HAP-1 (cell line): ENCODE measurements at regions not wholly inside any gene's neighbourhood (a gene's known extent, or its start where the extent isn't known, plus 50 kb on each side); places are given as distances from the start of the nearest gene placed in this dataset.
A peak's percentile ranks its signal among the peaks of the same experiment; 100 is the strongest.
"Not testable (repeated sequence)": the region's sequence is repeated elsewhere in the genome, so short reads cannot be mapped to it uniquely, and the experiment has no call there.

Experiments used
- DNase-seq, 2 experiments: peaks; one replicate each; pipeline ENCODE4 v3.0.0-alpha.2; 2016 to 2020; ENCODE audit warnings: low spot score in 2 of 2
- H3K27me3 ChIP-seq: fragments of 250-450 bp; sonication (Bioruptor Pico); 2 replicates; pipeline ENCODE4 v1.5.1; 2020; ENCODE audit warnings: low read depth, mild to moderate bottlenecking, moderate library complexity
- H3K36me3 ChIP-seq: fragments of 250-450 bp; sonication (Bioruptor Pico); replicated peaks from 2 replicates; pipeline ENCODE4 v1.5.1; 2020; ENCODE audit warnings: mild to moderate bottlenecking
- H3K4me1 ChIP-seq: fragments of 250-450 bp; sonication (Bioruptor Pico); 2 replicates; pipeline ENCODE4 v1.5.1; 2020; ENCODE audit warnings: mild to moderate bottlenecking
- H3K4me3 ChIP-seq: fragments of 250-450 bp; sonication (Bioruptor Pico); 2 replicates; pipeline ENCODE4 v1.5.1; 2020; ENCODE audit warnings: mild to moderate bottlenecking, moderate library complexity
- H3K9me3 ChIP-seq: fragments of 250-450 bp; sonication (Bioruptor Pico); 2 replicates; pipeline ENCODE4 v1.5.1; 2020; ENCODE audit warnings: mild to moderate bottlenecking, moderate library complexity
- in situ Hi-C: fragments of 300-500 bp; cut with MboI; formaldehyde crosslinking; loops from 3 replicates; pipeline ENCODE4 v1.14.3; 2020; ENCODE audit warnings: low sequenced_read_pairs, inconsistent platforms, mixed read lengths

GRCh38 chrX:112457788-112458187 lies 221.9 kb downstream of the LHFPL1 start:
- Histone ChIP-seq H3K4me3 (no peak overlapping the region), H3K4me1 (no peaks in the 10 kb centered on the region), H3K9me3 (no peaks in the 10 kb centered on the region), H3K36me3 (no peaks in the 10 kb centered on the region), H3K27me3 (no peaks in the 10 kb centered on the region)
- in situ Hi-C loops = no loop called here
- DNase-seq = no peak

- Histone ChIP-seq H3K9me3 (no peaks in the 10 kb centered on the region), H3K4me3 (no peak overlapping the region), H3K4me1 (no peaks in the 10 kb centered on the region), H3K27me3 (no peaks in the 10 kb centered on the region), H3K36me3 (no peaks in the 10 kb centered on the region)
- no peak for DNase-seq
- in situ Hi-C loops = no loop called here
These were observed 228.9 kb downstream of the LHFPL1 start for GRCh38 chrX:112450810-112451209.

- H3K4me3 ChIP-seq = no peak overlapping the region
- H3K36me3 ChIP-seq = no peaks in the 10 kb centered on the region
- in situ Hi-C loops = no loop called here
- no peaks in the 10 kb centered on the region for H3K9me3 ChIP-seq
- no peaks in the 10 kb centered on the region for H3K4me1 ChIP-seq
- DNase-seq = no peak
- H3K27me3 ChIP-seq = no peaks in the 10 kb centered on the region
These were observed 239.5 kb downstream of the LHFPL1 start for GRCh38 chrX:112440277-112440676.

GRCh38 chrX:112424166-112424565 lies 255.6 kb downstream of the LHFPL1 start:
- H3K4me3 ChIP-seq = no peak overlapping the region
- H3K36me3 ChIP-seq = no peaks in the 10 kb centered on the region
- in situ Hi-C loops = no loop called here
- no peaks in the 10 kb centered on the region for H3K4me1 ChIP-seq
- no peaks in the 10 kb centered on the region for H3K9me3 ChIP-seq
- no peak for DNase-seq
- no peaks in the 10 kb centered on the region for H3K27me3 ChIP-seq

GRCh38 chrX:112391313-112391712 lies 288.4 kb downstream of the LHFPL1 start:
- DNase-seq = no peak
- no peaks in the 10 kb centered on the region for H3K9me3 ChIP-seq
- in situ Hi-C loops = no loop called here
- no peak overlapping the region for H3K4me3 ChIP-seq
- no peaks in the 10 kb centered on the region for H3K4me1 ChIP-seq
- H3K27me3 ChIP-seq = no peaks in the 10 kb centered on the region; the same call in 1 of the 2 replicates
- no peaks in the 10 kb centered on the region for H3K36me3 ChIP-seq

GRCh38 chrX:112381649-112382298 lies 298.0 kb downstream of the LHFPL1 start:
- H3K4me3 ChIP-seq, H3K9me3 ChIP-seq, H3K4me1 ChIP-seq, H3K36me3 ChIP-seq, DNase-seq, in situ Hi-C loops, H3K27me3 ChIP-seq: not testable (repeated sequence)

- Histone ChIP-seq H3K27me3 (no peaks in the 10 kb centered on the region), H3K4me1 (no peaks in the 10 kb centered on the region), H3K4me3 (no peak overlapping the region), H3K36me3 (no peaks in the 10 kb centered on the region), H3K9me3 (no peaks in the 10 kb centered on the region)
- in situ Hi-C loops = no loop called here
- DNase-seq = no peak
These were observed 298.1 kb upstream of the TRPC5 start for GRCh38 chrX:112380541-112381278.

- in situ Hi-C loops = no loop called here
- H3K4me3 ChIP-seq = no peak overlapping the region
- no peak for DNase-seq
- no peaks in the 10 kb centered on the region for H3K4me1 ChIP-seq
- H3K9me3 ChIP-seq = no peaks in the 10 kb centered on the region
- no peaks in the 10 kb centered on the region for H3K36me3 ChIP-seq
- 0 out of 2 replicates have a peak, but pooled peaks cover 3% of the 10 kb centered on the region for H3K27me3 ChIP-seq
These were observed 294.9 kb upstream of the TRPC5 start for GRCh38 chrX:112377481-112377880.

- in situ Hi-C loops = loop anchor here (25.0 kb wide), 1 partner anchor 506 kb away; no protein-coding TSS in a partner anchor
- H3K4me1 ChIP-seq = 0 out of 2 replicates have a peak, but pooled peaks cover 3% of the 10 kb centered on the region
- H3K36me3 ChIP-seq = no peaks in the 10 kb centered on the region
- no peaks in the 10 kb centered on the region for H3K9me3 ChIP-seq
- no peak overlapping the region for H3K4me3 ChIP-seq
- no peaks in the 10 kb centered on the region; the same call in 1 of the 2 replicates for H3K27me3 ChIP-seq
- DNase-seq = peak; percentile 38 to 50
These were observed 285.8 kb upstream of the TRPC5 start for GRCh38 chrX:112368371-112368770.

- no peaks in the 10 kb centered on the region for H3K36me3 ChIP-seq
- H3K9me3 ChIP-seq = no peaks in the 10 kb centered on the region
- H3K4me3 ChIP-seq = no peak overlapping the region
- peaks cover 7% of the 10 kb centered on the region; the same call in 1 of the 2 replicates for H3K4me1 ChIP-seq
- no peak for DNase-seq
- in situ Hi-C loops = loop anchor here (25.0 kb wide), 1 partner anchor 505 kb away; no protein-coding TSS in a partner anchor
- H3K27me3 ChIP-seq = no peaks in the 10 kb centered on the region; the same call in 1 of the 2 replicates
These were observed 284.5 kb upstream of the TRPC5 start for GRCh38 chrX:112367065-112367464.

GRCh38 chrX:112359906-112360305 lies 277.3 kb upstream of the TRPC5 start:
- H3K4me3 ChIP-seq = no peak overlapping the region
- in situ Hi-C loops = loop anchor here (25.0 kb wide), 1 partner anchor 498 kb away; no protein-coding TSS in a partner anchor
- H3K9me3 ChIP-seq = no peaks in the 10 kb centered on the region
- no peaks in the 10 kb centered on the region for H3K36me3 ChIP-seq
- H3K27me3 ChIP-seq = no peaks in the 10 kb centered on the region
- H3K4me1 ChIP-seq = peaks cover 31% of the 10 kb centered on the region
- DNase-seq = no peak

- Histone ChIP-seq H3K4me3 (no peak overlapping the region), H3K27me3 (no peaks in the 10 kb centered on the region), H3K36me3 (no peaks in the 10 kb centered on the region), H3K4me1 (peaks cover 26% of the 10 kb centered on the region), H3K9me3 (0 out of 2 replicates have a peak, but pooled peaks cover 4% of the 10 kb centered on the region)
- DNase-seq = peak; percentile 74 to 99
- in situ Hi-C loops = loop anchor here (25.0 kb wide), 1 partner anchor 494 kb away; no protein-coding TSS in a partner anchor
These were observed 273.4 kb upstream of the TRPC5 start for GRCh38 chrX:112355931-112356330.

- in situ Hi-C loops = no loop called here
- no peaks in the 10 kb centered on the region for H3K36me3 ChIP-seq
- no peak for DNase-seq
- no peaks in the 10 kb centered on the region for H3K27me3 ChIP-seq
- H3K4me1 ChIP-seq = peaks cover 8% of the 10 kb centered on the region
- H3K9me3 ChIP-seq = no peaks in the 10 kb centered on the region
- H3K4me3 ChIP-seq = no peak overlapping the region
These were observed 259.0 kb upstream of the TRPC5 start for GRCh38 chrX:112341598-112341997.

- Histone ChIP-seq H3K9me3 (no peaks in the 10 kb centered on the region), H3K4me1 (no peaks in the 10 kb centered on the region), H3K36me3 (no peaks in the 10 kb centered on the region), H3K4me3 (no peak overlapping the region), H3K27me3 (no peaks in the 10 kb centered on the region)
- in situ Hi-C loops = no loop called here
- no peak for DNase-seq
These were observed 230.6 kb upstream of the TRPC5 start for GRCh38 chrX:112313201-112313600.
